SK-N-SH (cell line): ENCODE measurements at regions not wholly inside any gene's neighbourhood (a gene's known extent, or its start where the extent isn't known, plus 50 kb on each side); places are given as distances from the start of the nearest gene placed in this dataset.

Source experiments
- CTCF ChIP-seq: fragments of 200-600 bp; sonication (generic); IDR thresholded peaks from 2 replicates; pipeline ENCODE4 v1.6.1; 2017; ENCODE audit warnings: antibody characterized with exemption, mild to moderate bottlenecking, moderate library complexity
- EP300 ChIP-seq, 2 experiments: IDR thresholded peaks; 2 replicates each; pipeline versions ENCODE4 v1.4.0 to v1.6.1; 2012; ENCODE audit warnings: borderline replicate concordance in 1 of 2, low read depth in 1 of 2, low read length in 1 of 2
- FOSL2 ChIP-seq: IDR thresholded peaks from 2 replicates; pipeline ENCODE4 v1.4.0; 2012; ENCODE audit warnings: low read depth, mild to moderate bottlenecking, moderate library complexity, borderline replicate concordance
- JUND ChIP-seq: IDR thresholded peaks from 2 replicates; pipeline ENCODE4 v1.4.0; 2012
- POLR2AphosphoS5 ChIP-seq: IDR thresholded peaks from 2 replicates; pipeline ENCODE4 v1.6.1; 2012; ENCODE audit warnings: low read depth, low read length
- RAD21 ChIP-seq: IDR thresholded peaks from 2 replicates; pipeline ENCODE4 v1.6.1; 2012; ENCODE audit warnings: mild to moderate bottlenecking, low read length
- RFX5 ChIP-seq: IDR thresholded peaks from 2 replicates; pipeline ENCODE4 v1.6.1; 2012; ENCODE audit warnings: mild to moderate bottlenecking, improper control_type of control experiment, low read length
- USF1 ChIP-seq: IDR thresholded peaks from 2 replicates; pipeline ENCODE4 v1.4.0; 2012; ENCODE audit warnings: low read depth, borderline replicate concordance
- ZBTB33 ChIP-seq: IDR thresholded peaks from 2 replicates; pipeline ENCODE4 v1.4.0; 2012; ENCODE audit warnings: low read depth, borderline replicate concordance

GRCh38 chr13:50153876-50154275 lies 138.6 kb downstream of the KCNRG start:
- no peak for TF ChIP-seq EP300 (IDR thresholded peaks at IDR 0.05; ENCODE audit: borderline replicate concordance in 1 of 2, low read depth in 1 of 2, low read length in 1 of 2)
- no peak for TF ChIP-seq JUND
- no peak for TF ChIP-seq CTCF
- TF ChIP-seq FOSL2: no peak
- TF ChIP-seq POLR2AphosphoS5: no peak
- TF ChIP-seq RAD21: no peak
- TF ChIP-seq USF1: no peak
- TF ChIP-seq ZBTB33: no peak
- no peak for TF ChIP-seq RFX5
